Muscle of leg (tissue), 3 donors: ENCODE measurements at regions not wholly inside any gene's neighbourhood (a gene's known extent, or its start where the extent isn't known, plus 50 kb on each side); places are given as distances from the start of the nearest gene placed in this dataset.
A peak's percentile ranks its signal among the peaks of the same experiment; 100 is the strongest.

Experiments used
- DNase-seq: peaks from one replicate; pipeline ENCODE4 v3.0.0; 2013
- H3K27ac ChIP-seq: one replicate; pipeline ENCODE4 v1.5.1; 2013; ENCODE audit warnings: mild to moderate bottlenecking, low read length, control low read depth
- H3K27me3 ChIP-seq: one replicate; pipeline ENCODE4 v1.6.1; 2013; ENCODE audit warnings: low read length; ENCODE audit not compliant: control insufficient read depth, insufficient read depth
- H3K36me3 ChIP-seq: one replicate; pipeline ENCODE4 v1.6.1; 2013; ENCODE audit warnings: low read length; ENCODE audit not compliant: control insufficient read depth, insufficient read depth
- H3K4me1 ChIP-seq: one replicate; pipeline ENCODE4 v1.6.1; 2013; ENCODE audit warnings: low read length; ENCODE audit not compliant: control insufficient read depth, insufficient read depth
- H3K4me3 ChIP-seq: one replicate; pipeline ENCODE4 v1.5.1; 2013; ENCODE audit warnings: low read length, control low read depth
- H3K9me3 ChIP-seq: replicated peaks from 2 replicates; pipeline ENCODE4 v1.6.1; 2013; ENCODE audit warnings: low read depth, low read length; ENCODE audit not compliant: control insufficient read depth
- WGBS: methylation state at CpG from one replicate; pipeline ENCODE4 v1.1.5; 2013; ENCODE audit warnings: missing lambda C conversion rate; ENCODE audit not compliant: insufficient coverage; 5-methylcytosine and 5-hydroxymethylcytosine counted together

DNA sequence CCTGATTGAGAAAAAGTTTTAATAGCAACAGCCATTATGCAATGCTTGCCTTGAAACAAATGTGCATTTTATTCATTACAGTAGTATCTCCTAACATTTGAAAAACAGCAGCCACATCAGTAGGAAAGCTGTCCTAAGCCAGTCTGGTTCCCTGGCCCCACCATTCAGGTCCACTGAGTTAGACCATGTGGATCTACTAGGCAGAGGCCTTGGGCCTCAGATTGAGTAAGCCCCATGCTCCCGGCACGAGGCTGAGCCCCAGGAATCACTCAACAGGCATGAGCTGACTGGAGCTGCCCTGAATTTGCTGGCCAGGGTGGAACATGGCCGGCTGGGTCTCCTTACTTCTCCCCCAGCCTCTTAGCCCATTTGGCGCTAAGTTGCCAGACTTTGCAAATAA lies 103.4 kb downstream of the ZFP36L2 start:
- no peaks in the 10 kb centered on the region for H3K36me3 ChIP-seq
- H3K4me3 ChIP-seq, result no peak overlapping the region
- WGBS, result 58% methylated on average over 2 of the region's 4 CpGs
- H3K27ac ChIP-seq, result no peak overlapping the region
- no peak for DNase-seq
- H3K27me3 ChIP-seq, result no peaks in the 10 kb centered on the region
- peaks cover 6% of the 10 kb centered on the region for H3K9me3 ChIP-seq
- H3K4me1 ChIP-seq, result peaks cover 48% of the 10 kb centered on the region

DNA sequence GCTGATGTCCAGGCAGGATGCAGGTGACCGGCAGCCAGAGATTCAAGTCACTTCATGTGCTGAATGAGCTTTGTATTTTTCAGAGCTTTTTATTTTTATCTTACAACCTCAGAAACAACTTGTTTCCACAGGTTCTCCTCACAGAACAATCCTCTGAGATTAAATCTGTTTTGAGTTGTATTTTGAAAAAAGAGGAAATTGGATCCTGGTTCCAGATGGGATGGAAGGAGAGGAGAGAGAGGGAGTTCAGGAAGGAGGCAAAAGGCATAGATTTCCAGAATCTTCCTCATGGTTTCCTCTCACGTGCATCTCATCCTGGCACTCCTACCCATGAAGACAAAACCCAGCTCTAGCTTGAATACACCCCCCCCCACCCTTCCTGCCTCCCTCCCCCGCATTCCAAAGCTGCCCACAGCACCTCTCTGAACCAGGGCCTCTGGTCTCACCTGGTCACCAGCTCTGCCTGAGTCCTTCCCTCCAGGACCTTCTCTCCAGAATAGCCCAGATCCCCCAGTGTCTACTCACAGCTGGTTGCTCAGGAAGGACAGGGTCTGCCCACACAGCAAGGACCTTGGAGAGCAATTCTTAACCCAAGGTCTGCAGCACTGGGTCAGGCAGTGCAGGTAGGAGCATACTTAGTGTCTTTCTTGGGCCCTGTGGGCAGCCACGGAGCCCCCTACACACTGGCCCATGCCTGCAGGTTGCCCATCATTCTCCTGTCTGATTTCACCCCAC lies 104.7 kb downstream of the ZFP36L2 start:
- H3K4me3 ChIP-seq, result no peak overlapping the region
- H3K9me3 ChIP-seq, result peaks cover 6% of the 10 kb centered on the region
- H3K27ac ChIP-seq, result peak overlapping the region; percentile 32
- 63% methylated on average over 3 of the region's 4 CpGs for WGBS
- H3K27me3 ChIP-seq, result no peaks in the 10 kb centered on the region
- H3K4me1 ChIP-seq, result peaks cover 46% of the 10 kb centered on the region
- no peaks in the 10 kb centered on the region for H3K36me3 ChIP-seq
- DNase-seq, result peak; percentile 91

DNA sequence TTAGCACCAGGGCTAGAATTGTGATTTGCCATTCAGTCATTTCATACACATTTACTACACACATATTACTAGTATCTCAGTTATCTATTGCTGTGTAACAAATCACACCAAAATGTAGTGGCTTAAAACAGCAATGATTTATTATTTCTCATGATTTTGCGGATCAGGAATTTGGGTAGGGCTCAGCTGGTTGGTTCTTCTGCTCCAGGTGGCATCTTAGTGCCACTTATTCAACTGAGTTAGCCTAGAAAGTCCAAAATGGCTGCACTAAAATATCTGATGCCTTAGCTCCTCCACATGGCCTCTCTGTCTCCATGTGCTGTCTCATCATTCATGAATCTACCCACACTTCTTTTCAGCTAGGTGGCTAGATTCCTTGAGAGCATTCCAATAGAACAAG lies 107.1 kb downstream of the ZFP36L2 start:
- DNase-seq, result no peak

DNA sequence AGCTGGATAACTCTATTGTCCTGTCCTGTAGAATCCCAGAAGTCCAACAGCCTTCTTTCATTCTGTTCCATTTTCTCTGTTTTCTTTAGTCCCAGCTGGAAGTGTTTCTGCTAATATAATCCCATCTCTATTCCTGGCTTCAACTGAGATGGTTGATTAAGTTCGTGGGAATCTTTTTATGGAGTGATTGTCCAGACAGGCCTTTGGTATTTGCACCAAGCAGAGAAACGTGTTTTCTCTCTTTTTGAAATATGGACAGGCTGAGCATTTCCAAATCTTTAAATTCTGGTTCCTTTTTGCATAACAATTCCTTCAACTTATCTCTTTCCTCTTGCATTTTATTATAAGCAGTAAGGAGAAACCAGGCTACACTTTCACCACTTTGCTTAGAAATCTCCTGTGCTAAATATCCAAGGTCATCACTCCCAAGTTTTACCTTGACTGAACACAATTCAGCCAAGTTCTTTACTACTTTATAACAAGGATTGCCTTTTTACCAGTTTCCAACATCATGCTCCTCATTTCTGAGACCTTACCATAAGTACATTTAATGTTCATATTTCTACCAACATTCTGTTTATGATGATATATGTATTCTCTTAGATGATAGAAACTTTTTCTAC lies 108.8 kb downstream of the ZFP36L2 start:
- DNase-seq, result no peak
- Histone ChIP-seq H3K4me1 (peaks cover 24% of the 10 kb centered on the region), H3K27ac (peak overlapping the region; percentile 53), H3K27me3 (no peaks in the 10 kb centered on the region), H3K9me3 (peaks cover 6% of the 10 kb centered on the region), H3K36me3 (no peaks in the 10 kb centered on the region), H3K4me3 (no peak overlapping the region)
- WGBS, result no CpG with 5 or more reads among the region's 2 CpGs

More for the DNA sequence above, 107.1 kb downstream of the ZFP36L2 start:
- peaks cover 6% of the 10 kb centered on the region for H3K9me3 ChIP-seq
- H3K4me1 ChIP-seq, result peaks cover 26% of the 10 kb centered on the region
- 86% methylated on average over 1 of the region's 1 CpG for WGBS
- no peak overlapping the region for H3K4me3 ChIP-seq
- H3K36me3 ChIP-seq, result no peaks in the 10 kb centered on the region
- no peaks in the 10 kb centered on the region for H3K27me3 ChIP-seq
- H3K27ac ChIP-seq, result no peak overlapping the region

DNA sequence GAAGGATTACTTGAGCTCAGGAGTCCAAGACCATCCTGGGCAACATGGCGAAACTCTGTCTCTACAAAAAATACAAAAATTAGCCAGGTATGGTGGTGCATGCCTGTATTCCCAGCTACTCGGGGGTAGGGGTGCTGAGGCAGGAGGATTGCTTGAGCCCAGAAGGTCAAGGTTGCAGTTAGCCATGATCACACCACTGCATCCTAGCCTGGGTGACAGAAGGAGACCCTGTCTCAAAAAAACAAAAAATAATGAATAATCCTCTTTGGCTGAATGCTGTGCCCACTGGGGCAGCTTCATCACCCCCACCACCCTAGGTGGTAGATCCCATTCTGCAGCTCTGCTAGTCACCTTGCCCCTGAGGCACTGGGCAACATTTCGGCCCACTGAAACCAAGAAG lies 109.4 kb downstream of the ZFP36L2 start:
- DNase-seq, result no peak
- H3K9me3 ChIP-seq, result peaks cover 6% of the 10 kb centered on the region
- no peak overlapping the region for H3K4me3 ChIP-seq
- 82% methylated on average over 2 of the region's 3 CpGs for WGBS
- peak overlapping the region; percentile 53 for H3K27ac ChIP-seq
- no peaks in the 10 kb centered on the region for H3K27me3 ChIP-seq
- H3K36me3 ChIP-seq, result no peaks in the 10 kb centered on the region
- peaks cover 22% of the 10 kb centered on the region for H3K4me1 ChIP-seq

DNA sequence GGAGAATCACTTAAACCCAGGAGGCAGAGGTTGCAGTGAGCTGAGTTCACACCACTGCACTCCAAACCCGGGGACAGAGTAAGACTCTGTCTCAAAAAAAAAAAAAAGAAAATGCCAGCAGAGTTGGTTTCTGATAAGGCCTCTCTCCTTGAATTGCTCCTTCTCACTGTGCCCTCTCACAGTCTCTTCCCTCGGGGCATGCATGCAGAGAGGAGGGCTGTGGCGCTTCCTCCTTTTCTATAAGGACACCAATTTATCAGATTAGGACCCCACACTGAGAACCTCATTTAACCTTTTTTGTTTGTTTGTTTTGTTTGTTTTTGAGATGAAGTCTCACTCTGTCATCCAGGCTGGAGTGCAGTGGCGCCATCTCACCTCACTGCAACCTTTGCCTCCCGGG lies 110.5 kb downstream of the ZFP36L2 start:
- DNase-seq, result no peak
- 80% methylated on average over 1 of the region's 5 CpGs for WGBS
- Histone ChIP-seq H3K27me3 (no peaks in the 10 kb centered on the region), H3K4me3 (no peak overlapping the region), H3K4me1 (peaks cover 18% of the 10 kb centered on the region), H3K36me3 (no peaks in the 10 kb centered on the region), H3K9me3 (peaks cover 6% of the 10 kb centered on the region), H3K27ac (no peak overlapping the region)

DNA sequence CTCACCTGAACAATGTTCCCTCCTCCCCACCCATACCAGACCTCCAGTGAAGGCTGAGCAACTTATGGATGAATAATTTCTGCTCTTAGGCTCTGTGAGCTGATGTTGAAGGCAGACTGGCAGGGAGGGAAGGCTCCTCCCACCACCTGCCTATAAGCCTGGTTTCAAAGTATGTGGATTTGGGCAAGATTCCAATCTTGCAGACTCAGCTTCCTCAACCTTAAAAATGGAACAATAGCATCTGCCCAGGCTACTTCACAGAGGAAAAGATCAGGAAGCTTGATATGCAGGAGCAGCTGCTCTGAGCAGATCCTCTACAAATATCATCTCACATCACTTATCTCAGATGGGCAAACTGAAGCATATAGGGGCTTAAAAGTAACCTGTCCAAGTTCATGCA lies 112.2 kb downstream of the ZFP36L2 start:
- Histone ChIP-seq H3K9me3 (peaks cover under 1% of the 10 kb centered on the region), H3K27me3 (no peaks in the 10 kb centered on the region), H3K4me3 (no peak overlapping the region), H3K36me3 (no peaks in the 10 kb centered on the region), H3K4me1 (peaks cover 31% of the 10 kb centered on the region), H3K27ac (no peak overlapping the region)
- DNase-seq, result peak; percentile 45

DNA sequence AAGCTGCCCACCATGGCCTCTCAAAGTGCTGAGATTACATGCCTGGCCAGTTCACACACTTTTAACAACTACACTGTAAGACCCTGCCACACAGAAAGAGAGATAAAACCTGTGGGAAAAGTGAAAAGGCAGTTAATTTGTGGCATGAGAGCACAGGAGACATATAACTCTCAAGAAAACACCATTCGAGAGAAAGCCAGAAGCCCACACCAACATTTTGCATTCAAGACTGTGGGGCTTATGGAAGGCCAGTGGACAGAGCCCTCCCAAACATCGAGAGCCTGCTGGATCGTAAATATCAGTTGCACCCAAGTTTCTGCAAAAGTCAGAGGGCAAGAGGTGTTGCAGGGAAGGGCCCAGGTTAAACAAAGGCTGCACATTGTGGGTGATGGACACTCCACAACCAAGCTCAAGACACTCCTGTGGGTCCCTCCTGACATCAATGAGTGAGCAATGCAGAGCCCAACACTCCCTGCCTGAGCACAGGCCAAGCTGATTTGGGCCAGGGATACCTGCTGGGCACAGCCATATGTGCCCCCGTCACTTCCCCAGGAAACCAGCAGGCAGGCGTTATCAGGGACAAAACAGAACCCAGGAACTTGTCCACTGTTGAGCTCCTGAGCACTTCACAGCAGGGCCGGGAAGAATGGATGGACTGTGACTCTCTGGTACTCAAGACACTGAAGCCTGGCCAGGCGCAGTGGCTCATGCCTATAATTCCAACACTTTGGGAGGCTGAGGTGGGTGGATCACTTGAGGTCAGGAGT lies 114.4 kb downstream of the ZFP36L2 start:
- peak; percentile 38 for DNase-seq
- 64% methylated on average over 4 of the region's 7 CpGs for WGBS
- Histone ChIP-seq H3K9me3 (no peaks in the 10 kb centered on the region), H3K27me3 (no peaks in the 10 kb centered on the region), H3K36me3 (no peaks in the 10 kb centered on the region), H3K27ac (no peak overlapping the region), H3K4me1 (peaks cover 46% of the 10 kb centered on the region), H3K4me3 (no peak overlapping the region)

DNA sequence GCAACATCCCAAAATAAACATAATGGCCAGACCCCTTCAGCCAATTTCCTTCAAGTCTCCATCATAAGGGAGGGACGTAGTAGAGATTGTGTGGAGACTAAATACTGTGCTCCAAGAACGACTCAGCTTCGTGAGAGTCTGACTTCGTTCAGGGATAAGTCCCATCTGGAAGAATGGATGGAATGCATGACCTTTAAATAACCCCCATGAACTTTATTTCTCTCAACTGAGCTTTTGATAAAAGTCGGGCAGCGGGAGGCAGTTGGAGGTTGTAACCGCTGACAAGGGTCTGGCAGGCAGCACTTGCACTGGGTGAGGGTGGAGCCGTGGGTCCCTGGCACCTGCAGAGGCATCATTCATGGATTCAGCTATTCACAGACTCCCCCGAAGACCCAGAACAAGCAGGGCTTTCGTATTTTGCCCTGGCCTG lies 115.9 kb downstream of the ZFP36L2 start:
- DNase-seq, result peak; percentile 94
- Histone ChIP-seq H3K4me3 (no peak overlapping the region), H3K27me3 (no peaks in the 10 kb centered on the region), H3K9me3 (no peaks in the 10 kb centered on the region), H3K27ac (peak overlapping the region; percentile 69), H3K36me3 (no peaks in the 10 kb centered on the region), H3K4me1 (peaks cover 60% of the 10 kb centered on the region)
- WGBS, result 11% methylated on average over 3 of the region's 10 CpGs

DNA sequence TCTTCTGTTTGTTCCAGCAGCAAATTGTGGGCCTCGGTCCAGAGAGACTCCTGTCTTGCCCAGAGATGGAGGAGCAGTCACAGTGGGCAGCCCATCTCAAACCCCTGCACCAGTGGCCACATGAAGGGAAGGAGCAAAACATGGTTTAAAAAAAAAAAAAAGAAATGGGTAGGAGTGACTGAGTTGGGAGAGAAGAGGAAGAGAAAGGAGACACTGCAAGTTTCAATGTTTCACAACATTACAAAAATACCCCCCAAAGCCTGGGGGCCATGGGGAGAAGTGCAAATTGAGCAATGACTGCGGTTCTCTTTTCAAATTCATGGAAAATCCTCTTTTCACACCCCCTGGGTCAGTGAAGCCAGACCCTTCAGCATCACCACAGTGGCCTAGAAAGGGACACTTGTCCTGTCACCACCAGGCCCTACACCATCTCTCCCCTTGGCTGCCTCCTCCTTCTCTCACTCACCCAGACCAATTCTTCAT lies 117.1 kb downstream of the ZFP36L2 start:
- no peaks in the 10 kb centered on the region for H3K9me3 ChIP-seq
- H3K4me1 ChIP-seq, result peaks cover 71% of the 10 kb centered on the region
- H3K27ac ChIP-seq, result peak overlapping the region; percentile 77
- WGBS, result no CpG with 5 or more reads among the region's 2 CpGs
- H3K36me3 ChIP-seq, result no peaks in the 10 kb centered on the region
- peak; percentile 75 for DNase-seq
- no peak overlapping the region for H3K4me3 ChIP-seq
- H3K27me3 ChIP-seq, result no peaks in the 10 kb centered on the region
